ENCODE measurements at regions not wholly inside any gene's neighbourhood (a gene's known extent, or its start where the extent isn't known, plus 50 kb on each side); places are given as distances from the start of the nearest gene placed in this dataset.
"Not testable (repeated sequence)": the region's sequence is repeated elsewhere in the genome, so short reads cannot be mapped to it uniquely, and the experiment has no call there.

DNA sequence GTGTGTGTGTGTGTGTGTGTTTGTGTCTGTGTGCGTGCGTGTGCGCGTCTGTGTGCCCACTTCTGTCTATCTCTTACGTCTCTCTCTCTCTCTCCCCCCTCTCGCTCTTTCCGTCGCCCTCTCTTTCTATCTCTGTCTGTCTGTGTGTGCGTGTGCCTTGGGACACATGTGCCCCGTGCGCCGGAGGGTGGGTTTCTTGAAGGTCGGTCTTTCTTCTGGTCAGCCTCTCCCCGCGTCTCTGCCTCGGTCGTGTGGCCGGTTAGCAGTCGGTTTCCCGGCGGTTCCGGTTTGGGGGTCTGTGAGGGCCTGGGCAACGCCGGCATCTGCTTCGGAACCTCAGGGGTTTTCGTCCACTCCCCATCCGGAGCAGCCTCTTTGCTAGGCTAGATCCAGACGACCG, 1423.6 kb upstream of the PCDH10 start:
- not testable (repeated sequence) for H3K36me3 ChIP-seq (ENCODE audit: control insufficient read depth in 4 of 4, insufficient read depth in 3 of 4, low read depth in 1 of 4, low read length in 3 of 4); H3K27ac ChIP-seq (ENCODE audit: low read depth in 1 of 2, low read length in 2 of 2); H3K9me3 ChIP-seq (ENCODE audit: control insufficient read depth in 4 of 4, low read length in 3 of 4); H3K4me3 ChIP-seq (ENCODE audit: low read depth in 1 of 3, low read length in 3 of 3); H3K4me1 ChIP-seq (ENCODE audit: control insufficient read depth in 4 of 4, insufficient read depth in 4 of 4, low read length in 3 of 4); DNase-seq (ENCODE audit: low spot score); H3K27me3 ChIP-seq (ENCODE audit: control insufficient read depth in 4 of 4, insufficient read depth in 4 of 4, low read length in 3 of 4); H3K9ac ChIP-seq (ENCODE audit: low read depth in 1 of 2, low read length in 2 of 2)
- 89% methylated on average over 27 of the region's 29 CpGs for WGBS

DNA sequence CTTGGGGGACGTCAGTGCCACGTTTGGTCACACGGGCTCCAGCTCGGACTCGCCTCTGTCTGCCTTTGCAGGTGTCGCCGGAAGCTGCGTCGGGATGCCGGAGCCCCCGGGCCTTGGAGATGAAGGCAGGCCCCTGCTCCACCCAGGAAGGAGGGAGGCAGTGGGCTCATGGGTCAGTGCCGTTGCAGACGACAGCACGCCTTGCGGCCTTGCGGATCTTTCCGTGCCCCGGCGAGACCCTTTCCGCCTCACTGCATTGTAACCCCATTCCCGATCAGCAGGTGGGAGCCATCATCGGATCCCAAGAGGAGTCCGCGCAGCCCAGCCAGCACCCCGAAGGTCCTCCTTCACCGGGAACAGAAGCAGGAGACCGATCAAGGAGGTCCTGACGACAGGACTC, 1422.2 kb upstream of the PCDH10 start:
- DNase-seq (ENCODE audit: low spot score); H3K4me3 ChIP-seq (ENCODE audit: low read depth in 1 of 3, low read length in 3 of 3); H3K9me3 ChIP-seq (ENCODE audit: control insufficient read depth in 4 of 4, low read length in 3 of 4); H3K27ac ChIP-seq (ENCODE audit: low read depth in 1 of 2, low read length in 2 of 2); H3K27me3 ChIP-seq (ENCODE audit: control insufficient read depth in 4 of 4, insufficient read depth in 4 of 4, low read length in 3 of 4); H3K9ac ChIP-seq (ENCODE audit: low read depth in 1 of 2, low read length in 2 of 2); H3K4me1 ChIP-seq (ENCODE audit: control insufficient read depth in 4 of 4, insufficient read depth in 4 of 4, low read length in 3 of 4); H3K36me3 ChIP-seq (ENCODE audit: control insufficient read depth in 4 of 4, insufficient read depth in 3 of 4, low read depth in 1 of 4, low read length in 3 of 4): not testable (repeated sequence)
- 93% methylated on average over 13 of the region's 28 CpGs for WGBS

DNA sequence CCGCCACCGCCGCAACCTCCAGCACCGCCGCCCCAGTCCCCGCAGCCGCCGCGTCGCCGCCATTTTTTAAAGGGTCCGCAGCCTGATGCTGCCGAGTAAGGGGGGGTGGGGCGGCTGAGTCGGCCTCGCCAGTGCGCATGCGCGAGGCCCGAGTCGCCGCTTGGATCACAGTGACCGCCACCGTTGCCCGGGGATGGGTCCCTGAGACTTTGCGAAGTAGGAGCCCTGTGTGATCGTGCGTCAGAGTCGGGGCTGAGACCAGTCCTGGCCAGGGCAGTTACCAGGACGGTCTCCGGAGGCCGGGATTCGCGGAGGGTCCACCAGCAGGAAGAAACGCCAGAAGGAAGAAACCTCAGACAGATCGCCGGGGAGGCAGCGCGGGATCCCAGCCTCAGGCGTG, 1421.7 kb upstream of the PCDH10 start:
- H3K27me3 ChIP-seq (ENCODE audit: control insufficient read depth in 4 of 4, insufficient read depth in 4 of 4, low read length in 3 of 4); H3K27ac ChIP-seq (ENCODE audit: low read depth in 1 of 2, low read length in 2 of 2); H3K4me3 ChIP-seq (ENCODE audit: low read depth in 1 of 3, low read length in 3 of 3); H3K9me3 ChIP-seq (ENCODE audit: control insufficient read depth in 4 of 4, low read length in 3 of 4); H3K9ac ChIP-seq (ENCODE audit: low read depth in 1 of 2, low read length in 2 of 2); H3K4me1 ChIP-seq (ENCODE audit: control insufficient read depth in 4 of 4, insufficient read depth in 4 of 4, low read length in 3 of 4); DNase-seq (ENCODE audit: low spot score); H3K36me3 ChIP-seq (ENCODE audit: control insufficient read depth in 4 of 4, insufficient read depth in 3 of 4, low read depth in 1 of 4, low read length in 3 of 4): not testable (repeated sequence)
- 89% methylated on average over 10 of the region's 40 CpGs for WGBS

DNA sequence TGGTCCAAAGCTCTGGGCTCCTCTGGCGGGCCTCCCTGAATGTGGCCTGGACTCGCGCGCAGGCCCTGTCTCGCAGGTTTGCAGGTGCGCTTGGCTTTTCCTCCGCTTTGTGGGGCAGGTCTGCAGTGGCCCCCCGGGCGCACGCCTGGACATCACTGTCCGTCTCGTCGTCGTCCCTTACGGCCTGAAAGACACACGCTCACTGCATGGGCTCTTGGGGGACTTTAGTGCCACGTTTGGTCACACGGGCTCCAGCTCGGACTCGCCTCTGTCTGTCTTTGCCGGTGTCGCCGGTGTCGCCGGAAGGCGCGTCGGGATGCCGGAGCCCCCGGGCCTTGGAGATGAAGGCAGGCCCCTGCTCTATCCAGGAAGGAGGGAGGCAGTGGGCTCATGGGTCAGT, 1419.9 kb upstream of the PCDH10 start:
- not testable (repeated sequence) for H3K36me3 ChIP-seq (ENCODE audit: control insufficient read depth in 4 of 4, insufficient read depth in 3 of 4, low read depth in 1 of 4, low read length in 3 of 4); H3K27me3 ChIP-seq (ENCODE audit: control insufficient read depth in 4 of 4, insufficient read depth in 4 of 4, low read length in 3 of 4); DNase-seq (ENCODE audit: low spot score); H3K4me3 ChIP-seq (ENCODE audit: low read depth in 1 of 3, low read length in 3 of 3); H3K27ac ChIP-seq (ENCODE audit: low read depth in 1 of 2, low read length in 2 of 2); H3K4me1 ChIP-seq (ENCODE audit: control insufficient read depth in 4 of 4, insufficient read depth in 4 of 4, low read length in 3 of 4); H3K9me3 ChIP-seq (ENCODE audit: control insufficient read depth in 4 of 4, low read length in 3 of 4); H3K9ac ChIP-seq (ENCODE audit: low read depth in 1 of 2, low read length in 2 of 2)
- WGBS: 88% methylated on average over 30 of the region's 30 CpGs

DNA sequence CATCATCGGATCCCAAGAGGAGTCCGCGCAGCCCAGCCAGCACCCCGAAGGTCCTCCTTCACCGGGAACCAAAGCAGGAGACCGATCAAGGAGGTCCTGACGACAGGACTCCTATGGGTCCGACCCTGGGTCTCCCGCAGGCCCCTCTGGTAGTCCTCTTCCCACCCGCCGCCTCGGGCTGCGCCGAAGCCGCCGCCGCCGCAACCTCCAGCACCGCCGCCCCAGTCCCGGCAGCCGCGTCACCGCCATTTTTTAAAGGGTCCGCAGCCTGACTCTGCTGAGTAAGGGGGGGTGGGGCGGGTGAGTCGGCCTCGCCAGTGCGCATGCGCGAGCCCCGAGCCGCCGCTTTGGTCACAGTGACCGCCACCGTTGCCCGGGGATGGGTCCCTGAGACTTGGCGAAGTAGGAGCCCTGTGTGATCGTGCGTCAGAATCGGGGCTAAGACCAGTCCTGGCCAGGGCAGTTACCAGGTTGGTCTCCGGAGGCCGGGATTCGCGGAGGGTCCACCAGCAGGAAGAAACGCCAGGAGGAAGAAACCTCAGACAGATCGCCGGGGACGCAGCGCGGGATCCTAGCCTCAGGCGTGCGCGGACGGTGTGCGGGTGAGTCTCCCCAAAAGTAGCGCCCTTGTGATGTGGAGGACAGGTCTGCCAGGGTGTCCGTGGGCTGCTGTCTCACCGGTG, 1419.2 kb upstream of the PCDH10 start:
- H3K4me1 ChIP-seq (ENCODE audit: control insufficient read depth in 4 of 4, insufficient read depth in 4 of 4, low read length in 3 of 4); H3K4me3 ChIP-seq (ENCODE audit: low read depth in 1 of 3, low read length in 3 of 3); H3K9me3 ChIP-seq (ENCODE audit: control insufficient read depth in 4 of 4, low read length in 3 of 4); H3K27me3 ChIP-seq (ENCODE audit: control insufficient read depth in 4 of 4, insufficient read depth in 4 of 4, low read length in 3 of 4); DNase-seq (ENCODE audit: low spot score); H3K27ac ChIP-seq (ENCODE audit: low read depth in 1 of 2, low read length in 2 of 2); H3K36me3 ChIP-seq (ENCODE audit: control insufficient read depth in 4 of 4, insufficient read depth in 3 of 4, low read depth in 1 of 4, low read length in 3 of 4); H3K9ac ChIP-seq (ENCODE audit: low read depth in 1 of 2, low read length in 2 of 2): not testable (repeated sequence)
- 96% methylated on average over 50 of the region's 59 CpGs for WGBS

DNA sequence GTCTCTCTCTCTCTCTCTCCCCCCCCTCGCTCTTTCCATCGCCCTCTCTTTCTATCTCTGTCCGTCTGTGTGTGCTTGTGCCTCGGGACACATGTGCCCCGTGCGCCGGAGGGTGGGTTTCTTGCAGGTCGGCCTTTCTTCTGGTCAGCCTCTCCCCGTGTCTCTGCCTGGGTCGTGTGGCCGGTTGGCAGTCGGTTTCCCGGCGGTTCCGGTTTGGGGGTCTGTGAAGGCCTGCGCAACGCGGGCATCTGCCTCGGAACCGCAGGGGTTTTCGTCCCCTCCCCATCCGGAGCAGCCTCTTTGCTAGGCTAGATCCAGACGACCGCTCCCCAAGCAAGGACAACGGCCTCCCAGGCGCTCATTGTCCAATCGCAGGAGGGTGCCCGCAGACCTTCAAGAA, 1418.5 kb upstream of the PCDH10 start:
- not testable (repeated sequence) for H3K4me1 ChIP-seq (ENCODE audit: control insufficient read depth in 4 of 4, insufficient read depth in 4 of 4, low read length in 3 of 4); H3K27ac ChIP-seq (ENCODE audit: low read depth in 1 of 2, low read length in 2 of 2); H3K36me3 ChIP-seq (ENCODE audit: control insufficient read depth in 4 of 4, insufficient read depth in 3 of 4, low read depth in 1 of 4, low read length in 3 of 4); H3K4me3 ChIP-seq (ENCODE audit: low read depth in 1 of 3, low read length in 3 of 3); H3K27me3 ChIP-seq (ENCODE audit: control insufficient read depth in 4 of 4, insufficient read depth in 4 of 4, low read length in 3 of 4); H3K9me3 ChIP-seq (ENCODE audit: control insufficient read depth in 4 of 4, low read length in 3 of 4); DNase-seq (ENCODE audit: low spot score); H3K9ac ChIP-seq (ENCODE audit: low read depth in 1 of 2, low read length in 2 of 2)
- WGBS: 89% methylated on average over 28 of the region's 28 CpGs

DNA sequence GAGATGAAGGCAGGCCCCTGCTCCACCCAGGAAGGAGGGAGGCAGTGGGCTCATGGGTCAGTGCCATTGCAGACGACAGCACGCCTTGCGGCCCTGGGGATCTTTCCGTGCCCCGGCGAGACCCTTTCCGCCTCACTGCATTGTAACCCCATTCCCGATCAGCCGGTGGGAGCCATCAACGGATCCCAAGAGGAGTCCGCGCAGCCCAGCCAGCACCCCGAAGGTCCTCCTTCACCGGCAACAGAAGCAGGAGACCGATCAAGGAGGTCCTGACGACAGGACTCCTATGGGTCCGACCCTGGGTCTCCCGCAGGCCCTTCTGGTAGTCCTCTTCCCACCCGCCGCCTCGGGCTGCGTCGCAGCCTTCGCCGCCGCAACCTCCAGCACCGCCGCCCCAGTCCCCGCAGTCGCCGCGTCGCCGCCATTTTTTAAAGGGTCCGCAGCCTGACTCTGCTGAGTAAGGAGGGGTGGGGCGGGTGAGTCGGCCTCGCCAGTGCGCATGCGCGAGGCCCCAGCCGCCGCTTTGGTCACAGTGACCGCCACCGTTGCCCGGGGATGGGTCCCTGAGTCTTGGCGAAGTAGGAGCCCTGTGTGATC, 1417.0 kb upstream of the PCDH10 start:
- H3K9me3 ChIP-seq (ENCODE audit: control insufficient read depth in 4 of 4, low read length in 3 of 4); H3K4me1 ChIP-seq (ENCODE audit: control insufficient read depth in 4 of 4, insufficient read depth in 4 of 4, low read length in 3 of 4); DNase-seq (ENCODE audit: low spot score); H3K9ac ChIP-seq (ENCODE audit: low read depth in 1 of 2, low read length in 2 of 2); H3K36me3 ChIP-seq (ENCODE audit: control insufficient read depth in 4 of 4, insufficient read depth in 3 of 4, low read depth in 1 of 4, low read length in 3 of 4); H3K4me3 ChIP-seq (ENCODE audit: low read depth in 1 of 3, low read length in 3 of 3); H3K27ac ChIP-seq (ENCODE audit: low read depth in 1 of 2, low read length in 2 of 2); H3K27me3 ChIP-seq (ENCODE audit: control insufficient read depth in 4 of 4, insufficient read depth in 4 of 4, low read length in 3 of 4): not testable (repeated sequence)
- WGBS: 95% methylated on average over 22 of the region's 47 CpGs

DNA sequence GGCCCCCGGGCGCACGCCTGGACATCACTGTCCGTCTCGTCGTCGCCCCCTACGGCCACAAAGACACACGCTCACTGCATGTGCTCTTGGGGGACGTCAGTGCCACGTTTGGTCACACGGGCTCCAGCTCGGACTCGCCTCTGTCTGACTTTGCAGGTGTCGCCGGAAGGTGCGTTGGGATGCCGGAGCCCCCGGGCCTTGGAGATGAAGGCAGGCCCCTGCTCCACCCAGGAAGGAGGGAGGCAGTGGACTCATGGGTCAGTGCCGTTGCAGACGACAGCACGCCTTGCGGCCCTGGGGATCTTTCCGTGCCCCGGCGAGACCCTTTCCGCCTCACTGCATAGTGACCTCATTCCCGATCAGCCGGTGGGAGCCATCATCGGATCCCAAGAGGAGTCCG, 1414.8 kb upstream of the PCDH10 start:
- not testable (repeated sequence) for H3K9ac ChIP-seq (ENCODE audit: low read depth in 1 of 2, low read length in 2 of 2); H3K4me3 ChIP-seq (ENCODE audit: low read depth in 1 of 3, low read length in 3 of 3); H3K4me1 ChIP-seq (ENCODE audit: control insufficient read depth in 4 of 4, insufficient read depth in 4 of 4, low read length in 3 of 4); H3K36me3 ChIP-seq (ENCODE audit: control insufficient read depth in 4 of 4, insufficient read depth in 3 of 4, low read depth in 1 of 4, low read length in 3 of 4); H3K27me3 ChIP-seq (ENCODE audit: control insufficient read depth in 4 of 4, insufficient read depth in 4 of 4, low read length in 3 of 4); H3K9me3 ChIP-seq (ENCODE audit: control insufficient read depth in 4 of 4, low read length in 3 of 4); DNase-seq (ENCODE audit: low spot score); H3K27ac ChIP-seq (ENCODE audit: low read depth in 1 of 2, low read length in 2 of 2)
- WGBS: 94% methylated on average over 21 of the region's 31 CpGs
